Heart right ventricle (tissue), 16 donors: ENCODE measurements at regions not wholly inside any gene's neighbourhood (a gene's known extent, or its start where the extent isn't known, plus 50 kb on each side); places are given as distances from the start of the nearest gene placed in this dataset.

Source experiments
- ATAC-seq, 8 donors: fragments of 200-7000 bp; cut with Tn5 transposase; one replicate each; pipeline ENCODE4 v1.9.1; 2020; ENCODE audit warnings: mild to moderate bottlenecking in 8 of 8, moderate library complexity in 8 of 8, moderate number of reproducible peaks in 1 of 8
- DNase-seq, 2 donors: peaks; one replicate each; pipeline ENCODE4 v3.0.0-alpha.2; 2020
- H3K27ac ChIP-seq, 10 donors: fragments of 200-600 bp; sonication (generic) in 2 of 10; one replicate each; pipeline versions ENCODE4 v1.5.0 to v1.8.0; 2020 to 2022; ENCODE audit warnings: mild to moderate bottlenecking in 3 of 10
- H3K27me3 ChIP-seq, 7 donors: fragments of 200-600 bp; one replicate each; pipeline ENCODE4 v1.8.0; 2021 to 2022; ENCODE audit warnings: mild to moderate bottlenecking in 2 of 7
- H3K36me3 ChIP-seq, 9 donors: fragments of 200-600 bp; sonication (generic) in 1 of 9; one replicate each; pipeline versions ENCODE4 v1.5.0 to v1.8.0; 2020 to 2022; ENCODE audit warnings: mild to moderate bottlenecking in 2 of 9
- H3K4me1 ChIP-seq, 9 donors: fragments of 200-600 bp; sonication (generic) in 1 of 9; one replicate each; pipeline versions ENCODE4 v1.5.0 to v1.8.0; 2020 to 2022; ENCODE audit warnings: mild to moderate bottlenecking in 4 of 9
- H3K4me3 ChIP-seq, 10 donors: fragments of 200-600 bp; sonication (generic) in 2 of 10; one replicate each; pipeline versions ENCODE4 v1.5.0 to v1.8.0; 2020 to 2022; ENCODE audit warnings: mild to moderate bottlenecking in 7 of 10, moderate library complexity in 2 of 10
- H3K9me3 ChIP-seq, 11 donors: fragments of 200-600 bp in 10 of 11; sonication (generic) in 2 of 11; one replicate each; pipeline versions ENCODE4 v1.5.0 to v1.8.0; 2013 to 2022; ENCODE audit warnings: mild to moderate bottlenecking in 2 of 11, control low read depth in 1 of 11, moderate library complexity in 1 of 11
- WGBS, 2 donors: extraction: QIAGEN DNeasy Blood & Tissue Kit; methylation state at CpG; one replicate each; pipeline ENCODE4 v1.1.7; 2013; ENCODE audit warnings: inconsistent platforms in 1 of 2; 5-methylcytosine and 5-hydroxymethylcytosine counted together
- intact Hi-C, 10 donors: fragments of 100-400 bp; cut with DNase I; formaldehyde crosslinking; loops; one replicate each; pipeline versions ENCODE4 v1.11.1 to v1.14.2; 2022
- TF ChIP-seq, protein P1 (sequence below), 9 donors: fragments of 200-600 bp; sonication (generic) in 2 of 9; IDR thresholded peaks; one replicate each; pipeline versions ENCODE4 v1.5.0 to v1.8.0; 2021 to 2022; ENCODE audit warnings: antibody characterized with exemption in 9 of 9, mild to moderate bottlenecking in 5 of 9, moderate library complexity in 1 of 9
- donor health status: Arrhythmogenic right ventricular cardiomyopathy.
- donor health status: ischemic (EF 13 %, LVEDD 7.1; RV severe dilation, severe dysfunction).
- donor health status: healthy with polysubstance abuse.
- donor health status: DM: no; HTN: yes; CAD: no.
- donor health status: DM: no; HTN: no; CAD: no.
- donor health status: ischemic (EF 25% LVEDD 6.9; RV normal size, moderate dysfunction).
- donor health status: ischemic (EF 25% LVEDD 5.7; RV mildly dilated, moderate dysfunction).
- donor health status: healthy.
- donor health status: DM: yes; HTN: yes; CAD: no.
- donor health status: Ischemic cardiomyopathy.
- donor health status: ischemic (EF 35%, LVEDD 5.7; RV mildly dilated, moderate dysfunction).
- donor health status: nonischemic (EF 11% LVEDD 7.7; RV severe dilation, severe dysfunction).
- donor health status: DM: yes; HTN: yes; CAD: no.
- donor health status: PGD.
- donor health status: ischemic (EF 29% LVEDD 5.4; RV normal size, mild dysfunction).
- donor health status: nonischemic (EF 23%, LVEDD 6.1; RV moderate dilation, normal function).

DNA sequence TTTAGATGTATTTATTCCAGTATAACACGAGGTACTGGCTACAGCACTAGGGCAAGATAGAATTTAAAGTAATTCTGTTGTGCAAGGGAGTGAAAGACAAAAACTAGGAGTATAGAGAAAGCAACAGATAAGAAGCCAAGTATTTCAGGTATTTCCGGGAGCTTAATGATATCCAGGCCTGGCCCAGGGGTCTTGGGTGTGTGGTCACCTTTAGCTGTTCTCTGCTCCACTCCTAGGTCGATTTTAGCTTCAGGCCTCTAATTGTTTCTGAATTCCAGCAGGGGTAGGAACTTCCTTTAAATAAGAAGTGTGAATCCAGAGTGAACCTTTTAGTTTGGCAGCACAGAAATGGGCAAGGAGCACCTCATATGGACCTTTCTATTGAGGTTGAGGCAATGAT lies 342.3 kb upstream of the MYT1L start:
- 45 to 51% methylated on average over 3 of the region's 3 CpGs for WGBS, 2 donors
- no peaks in the 10 kb centered on the region for H3K4me1 ChIP-seq
- intact Hi-C loops: no loop called here
- no peaks in the 10 kb centered on the region for H3K36me3 ChIP-seq
- DNase-seq (no peak), ATAC-seq (no peak)
- H3K27me3 ChIP-seq: peaks cover 0 to 17% (median 0%) of the 10 kb centered on the region in 7 donors
- TF ChIP-seq, protein P1, sequence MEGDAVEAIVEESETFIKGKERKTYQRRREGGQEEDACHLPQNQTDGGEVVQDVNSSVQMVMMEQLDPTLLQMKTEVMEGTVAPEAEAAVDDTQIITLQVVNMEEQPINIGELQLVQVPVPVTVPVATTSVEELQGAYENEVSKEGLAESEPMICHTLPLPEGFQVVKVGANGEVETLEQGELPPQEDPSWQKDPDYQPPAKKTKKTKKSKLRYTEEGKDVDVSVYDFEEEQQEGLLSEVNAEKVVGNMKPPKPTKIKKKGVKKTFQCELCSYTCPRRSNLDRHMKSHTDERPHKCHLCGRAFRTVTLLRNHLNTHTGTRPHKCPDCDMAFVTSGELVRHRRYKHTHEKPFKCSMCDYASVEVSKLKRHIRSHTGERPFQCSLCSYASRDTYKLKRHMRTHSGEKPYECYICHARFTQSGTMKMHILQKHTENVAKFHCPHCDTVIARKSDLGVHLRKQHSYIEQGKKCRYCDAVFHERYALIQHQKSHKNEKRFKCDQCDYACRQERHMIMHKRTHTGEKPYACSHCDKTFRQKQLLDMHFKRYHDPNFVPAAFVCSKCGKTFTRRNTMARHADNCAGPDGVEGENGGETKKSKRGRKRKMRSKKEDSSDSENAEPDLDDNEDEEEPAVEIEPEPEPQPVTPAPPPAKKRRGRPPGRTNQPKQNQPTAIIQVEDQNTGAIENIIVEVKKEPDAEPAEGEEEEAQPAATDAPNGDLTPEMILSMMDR (IDR thresholded peaks at IDR 0.05): no peak
- H3K27ac ChIP-seq: no peak overlapping the region
- H3K4me3 ChIP-seq: no peak overlapping the region
- no peaks in the 10 kb centered on the region for H3K9me3 ChIP-seq

DNA sequence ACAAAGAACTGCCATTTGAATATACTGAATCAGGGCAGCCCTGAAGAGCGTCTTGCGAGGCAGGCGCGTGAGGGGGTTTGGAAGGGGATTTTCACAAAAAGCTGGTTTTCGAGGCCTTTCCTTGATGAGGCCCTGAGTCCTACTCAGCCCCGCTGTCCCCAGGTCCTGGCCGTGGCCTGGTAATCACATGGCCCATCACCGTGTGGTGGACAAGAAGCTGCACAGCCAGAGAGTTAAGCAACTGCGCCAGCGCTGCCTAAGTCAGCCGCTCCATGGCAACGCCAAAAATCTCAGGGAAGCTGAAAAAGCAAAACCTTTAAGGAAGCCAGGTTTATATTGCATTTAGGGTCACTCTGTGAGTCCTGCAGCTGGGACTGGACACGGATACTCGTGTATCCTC lies 341.2 kb upstream of the MYT1L start:
- TF ChIP-seq, protein P1 (IDR thresholded peaks at IDR 0.05): no peak
- ATAC-seq (no peak), DNase-seq (no peak)
- H3K27me3 ChIP-seq: peaks cover 0 to 20% (median 3%) of the 10 kb centered on the region in 7 donors
- no peak overlapping the region for H3K4me3 ChIP-seq
- WGBS, 2 donors: 91 to 94% methylated on average over 14 of the region's 14 CpGs
- H3K4me1 ChIP-seq: no peaks in the 10 kb centered on the region
- no peaks in the 10 kb centered on the region for H3K9me3 ChIP-seq
- H3K36me3 ChIP-seq: no peaks in the 10 kb centered on the region
- intact Hi-C loops: no loop called here
- no peak overlapping the region for H3K27ac ChIP-seq

DNA sequence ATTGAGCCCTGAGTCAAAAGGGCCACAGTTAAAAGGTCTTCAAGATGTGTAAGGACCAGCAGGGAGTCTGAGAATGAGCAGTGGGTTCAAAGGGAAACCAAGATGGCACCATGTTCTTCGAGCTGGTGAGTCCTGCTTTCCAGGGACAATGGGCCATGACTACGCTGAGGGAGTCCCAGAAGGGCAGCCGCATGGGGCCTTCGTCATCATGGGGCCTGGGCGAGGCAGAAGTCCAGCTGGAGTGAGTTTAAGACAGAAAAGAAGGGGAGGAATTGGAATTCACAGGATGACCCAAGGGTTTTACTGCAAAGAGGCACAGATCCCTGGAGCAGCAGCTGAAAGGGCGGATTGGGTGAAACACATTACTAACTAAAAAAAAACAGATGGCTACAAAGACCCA lies 340.8 kb upstream of the MYT1L start:
- WGBS, 2 donors: 89% methylated on average over 6 of the region's 6 CpGs
- no peak overlapping the region for H3K27ac ChIP-seq
- no peaks in the 10 kb centered on the region for H3K4me1 ChIP-seq
- H3K4me3 ChIP-seq: no peak overlapping the region
- ATAC-seq (no peak), DNase-seq (no peak)
- intact Hi-C loops: no loop called here
- TF ChIP-seq, protein P1 (IDR thresholded peaks at IDR 0.05): no peak
- peaks cover 0 to 24% (median 2%) of the 10 kb centered on the region in 7 donors for H3K27me3 ChIP-seq
- H3K36me3 ChIP-seq: no peaks in the 10 kb centered on the region
- H3K9me3 ChIP-seq: no peaks in the 10 kb centered on the region

DNA sequence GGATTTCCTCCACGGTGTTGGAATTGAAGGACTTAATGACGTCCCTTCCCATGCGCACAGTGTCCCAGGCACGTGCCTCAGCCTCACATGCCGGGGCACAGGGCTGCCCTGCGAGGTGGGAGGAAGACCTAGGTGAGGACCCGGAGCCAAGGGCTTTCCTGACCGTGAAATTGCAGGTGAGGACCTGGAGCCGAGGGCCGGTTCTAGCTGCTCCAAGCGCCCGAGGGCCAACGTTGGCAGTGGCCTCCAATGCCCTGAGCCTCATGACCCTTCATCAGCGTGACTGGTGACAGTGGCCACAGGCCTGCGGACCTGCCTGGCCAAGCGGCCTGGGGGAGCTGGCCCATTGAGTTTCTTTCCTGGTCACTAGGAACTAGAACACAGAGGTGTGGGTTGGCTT lies 338.2 kb upstream of the MYT1L start:
- no peak for ATAC-seq
- intact Hi-C loops: no loop called here

More for the DNA sequence above, 338.2 kb upstream of the MYT1L start:
- Histone ChIP-seq H3K4me3 (no peak overlapping the region), H3K36me3 (no peaks in the 10 kb centered on the region), H3K9me3 (no peaks in the 10 kb centered on the region), H3K4me1 (no peaks in the 10 kb centered on the region), H3K27ac (no peak overlapping the region), H3K27me3 (peaks cover 0 to 24% (median 0%) of the 10 kb centered on the region in 7 donors)
- DNase-seq: no peak
- TF ChIP-seq, protein P1 (IDR thresholded peaks at IDR 0.05): no peak
- WGBS, 2 donors: 89 to 92% methylated on average over 16 of the region's 16 CpGs
